ENCODE measurements at regions not wholly inside any gene's neighbourhood (a gene's known extent, or its start where the extent isn't known, plus 50 kb on each side); places are given as distances from the start of the nearest gene placed in this dataset.

DNA sequence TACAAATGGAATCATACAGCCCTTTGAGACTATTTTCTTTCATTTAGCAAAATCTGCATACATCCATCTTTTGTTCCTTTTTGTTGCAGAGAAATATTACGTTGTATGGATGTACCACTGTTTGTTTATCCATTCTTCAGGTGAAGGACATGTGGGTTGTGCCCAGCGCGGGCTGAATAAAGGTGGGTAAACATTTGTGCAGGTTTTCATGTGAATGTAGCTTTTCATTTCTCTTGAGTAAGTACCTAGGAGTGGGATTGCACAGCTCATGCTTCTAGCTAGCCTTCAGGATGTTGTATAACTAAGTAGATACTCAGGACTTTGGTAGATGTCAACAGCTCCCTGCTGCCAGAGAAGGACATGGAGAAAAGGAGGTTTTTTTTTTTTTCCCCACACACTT is 50.6 kb upstream of the SPRED2 start:
- TF ChIP-seq POLR2A (IDR thresholded peaks at IDR 0.05) = no peak
- TF ChIP-seq, protein P1, sequence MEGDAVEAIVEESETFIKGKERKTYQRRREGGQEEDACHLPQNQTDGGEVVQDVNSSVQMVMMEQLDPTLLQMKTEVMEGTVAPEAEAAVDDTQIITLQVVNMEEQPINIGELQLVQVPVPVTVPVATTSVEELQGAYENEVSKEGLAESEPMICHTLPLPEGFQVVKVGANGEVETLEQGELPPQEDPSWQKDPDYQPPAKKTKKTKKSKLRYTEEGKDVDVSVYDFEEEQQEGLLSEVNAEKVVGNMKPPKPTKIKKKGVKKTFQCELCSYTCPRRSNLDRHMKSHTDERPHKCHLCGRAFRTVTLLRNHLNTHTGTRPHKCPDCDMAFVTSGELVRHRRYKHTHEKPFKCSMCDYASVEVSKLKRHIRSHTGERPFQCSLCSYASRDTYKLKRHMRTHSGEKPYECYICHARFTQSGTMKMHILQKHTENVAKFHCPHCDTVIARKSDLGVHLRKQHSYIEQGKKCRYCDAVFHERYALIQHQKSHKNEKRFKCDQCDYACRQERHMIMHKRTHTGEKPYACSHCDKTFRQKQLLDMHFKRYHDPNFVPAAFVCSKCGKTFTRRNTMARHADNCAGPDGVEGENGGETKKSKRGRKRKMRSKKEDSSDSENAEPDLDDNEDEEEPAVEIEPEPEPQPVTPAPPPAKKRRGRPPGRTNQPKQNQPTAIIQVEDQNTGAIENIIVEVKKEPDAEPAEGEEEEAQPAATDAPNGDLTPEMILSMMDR (IDR thresholded peaks at IDR 0.05) = no peak

More for the DNA sequence above, 50.6 kb upstream of the SPRED2 start:
- Histone ChIP-seq H3K9me3 (no peaks in the 10 kb centered on the region), H3K27ac (no peak overlapping the region), H3K4me3 (no peak overlapping the region), H3K36me3 (no peaks in the 10 kb centered on the region), H3K27me3 (no peaks in the 10 kb centered on the region), H3K4me1 (no peaks in the 10 kb centered on the region)
- DNase-seq = no peak

Small RNA genes lying in the stretch of these regions (small RNA-seq; reads per million reads assigned to genes)
- 0 reads per million in 2 donors for gene MIR4778
- gene RN7SL635P = 0 reads per million in 2 donors
- gene VTRNA2-2P = 0 reads per million in 2 donors

Measured in Peyer's patch (tissue), 4 donors.